ENCODE measurements at regions not wholly inside any gene's neighbourhood (a gene's known extent, or its start where the extent isn't known, plus 50 kb on each side); places are given as distances from the start of the nearest gene placed in this dataset.

DNA sequence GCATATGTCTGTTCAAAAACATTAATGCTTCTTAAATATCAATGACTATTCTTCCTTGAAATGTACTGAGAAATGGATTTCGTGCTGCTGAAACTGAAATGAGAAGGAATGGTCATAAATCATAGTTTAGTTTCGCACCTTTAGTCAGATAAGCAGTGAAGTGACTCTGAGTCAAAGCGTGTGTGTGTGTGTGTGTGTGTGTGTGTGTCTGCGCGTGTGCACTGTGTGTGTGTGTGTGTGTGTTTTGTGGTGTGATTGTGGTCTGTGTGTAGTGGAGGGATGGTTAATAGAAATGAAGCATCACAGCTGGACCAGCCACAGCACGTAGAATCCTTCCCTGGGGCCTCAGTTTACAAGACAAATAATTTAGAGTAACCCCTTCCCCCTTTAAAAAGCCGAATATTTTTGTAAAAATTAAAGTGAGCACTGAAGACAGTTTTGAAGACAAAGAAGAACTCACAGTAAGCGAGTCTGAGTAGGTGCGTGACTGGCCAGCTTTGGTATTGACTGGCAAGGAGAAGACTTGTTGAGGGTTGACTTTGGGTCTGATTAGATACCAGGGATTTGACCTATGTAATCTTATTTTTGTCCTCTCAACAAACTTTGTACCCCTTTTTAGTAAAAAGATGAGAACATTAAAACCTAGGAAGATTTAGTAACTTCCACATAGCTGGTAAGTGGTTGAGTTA, 202.0 kb upstream of the IL12A start:
- Histone ChIP-seq H3K79me2 (ENCODE audit: insufficient read depth, low read length) (peaks cover 98% of the 10 kb centered on the region), H3K4me3 (ENCODE audit: insufficient read depth, low read length) (no peak overlapping the region), H3K36me3 (ENCODE audit: insufficient read depth, low read length) (peaks cover 4% of the 10 kb centered on the region), H3K27ac (ENCODE audit: low read depth, low read length) (peak overlapping the region; percentile 76), H4K20me1 (ENCODE audit: insufficient read depth, low read length) (peaks cover 18% of the 10 kb centered on the region), H3K4me1 (ENCODE audit: insufficient read depth, low read length) (peaks cover 38% of the 10 kb centered on the region), H3K4me2 (ENCODE audit: insufficient read depth, low read length) (peak overlapping the region; percentile 39), H3K27me3 (ENCODE audit: insufficient read depth, low read length) (no peaks in the 10 kb centered on the region), H2AFZ (ENCODE audit: low read length) (no peak overlapping the region), H3K9me3 (ENCODE audit: low read depth, low read length) (no peaks in the 10 kb centered on the region)
- TF ChIP-seq, protein P1, sequence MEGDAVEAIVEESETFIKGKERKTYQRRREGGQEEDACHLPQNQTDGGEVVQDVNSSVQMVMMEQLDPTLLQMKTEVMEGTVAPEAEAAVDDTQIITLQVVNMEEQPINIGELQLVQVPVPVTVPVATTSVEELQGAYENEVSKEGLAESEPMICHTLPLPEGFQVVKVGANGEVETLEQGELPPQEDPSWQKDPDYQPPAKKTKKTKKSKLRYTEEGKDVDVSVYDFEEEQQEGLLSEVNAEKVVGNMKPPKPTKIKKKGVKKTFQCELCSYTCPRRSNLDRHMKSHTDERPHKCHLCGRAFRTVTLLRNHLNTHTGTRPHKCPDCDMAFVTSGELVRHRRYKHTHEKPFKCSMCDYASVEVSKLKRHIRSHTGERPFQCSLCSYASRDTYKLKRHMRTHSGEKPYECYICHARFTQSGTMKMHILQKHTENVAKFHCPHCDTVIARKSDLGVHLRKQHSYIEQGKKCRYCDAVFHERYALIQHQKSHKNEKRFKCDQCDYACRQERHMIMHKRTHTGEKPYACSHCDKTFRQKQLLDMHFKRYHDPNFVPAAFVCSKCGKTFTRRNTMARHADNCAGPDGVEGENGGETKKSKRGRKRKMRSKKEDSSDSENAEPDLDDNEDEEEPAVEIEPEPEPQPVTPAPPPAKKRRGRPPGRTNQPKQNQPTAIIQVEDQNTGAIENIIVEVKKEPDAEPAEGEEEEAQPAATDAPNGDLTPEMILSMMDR (IDR thresholded peaks at IDR 0.05; ENCODE audit: extremely low read depth, low read depth, low read length): no peak
- DNase-seq (ENCODE audit: insufficient read length, low spot score, missing footprints): no peak

DNA sequence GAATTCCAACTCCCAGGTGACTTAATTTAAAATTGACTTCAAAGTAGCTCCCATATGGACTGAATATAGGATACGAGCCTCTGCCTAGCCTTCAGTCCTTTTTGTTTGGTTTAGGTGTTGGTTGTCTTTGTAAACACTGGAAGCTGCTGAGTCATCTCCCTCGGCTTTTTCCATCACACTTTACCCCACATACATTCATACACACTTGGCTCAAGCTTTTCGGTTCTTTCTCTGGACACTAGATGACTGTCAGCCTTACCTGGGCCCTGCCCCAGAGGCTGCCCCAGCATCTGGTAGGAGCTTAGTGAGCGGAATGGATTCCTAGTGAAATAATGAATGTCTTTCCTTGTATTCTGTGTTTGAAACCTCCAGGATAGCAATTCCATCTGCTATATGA, 201.5 kb upstream of the IL12A start:
- peaks cover 98% of the 10 kb centered on the region for H3K79me2 ChIP-seq (ENCODE audit: insufficient read depth, low read length)
- DNase-seq (ENCODE audit: insufficient read length, low spot score, missing footprints): no peak
- H3K4me1 ChIP-seq (ENCODE audit: insufficient read depth, low read length): peaks cover 40% of the 10 kb centered on the region
- H4K20me1 ChIP-seq (ENCODE audit: insufficient read depth, low read length): peaks cover 15% of the 10 kb centered on the region
- TF ChIP-seq, protein P1 (IDR thresholded peaks at IDR 0.05; ENCODE audit: extremely low read depth, low read depth, low read length): no peak
- H2AFZ ChIP-seq (ENCODE audit: low read length): no peak overlapping the region
- no peaks in the 10 kb centered on the region for H3K9me3 ChIP-seq (ENCODE audit: low read depth, low read length)
- peak overlapping the region; percentile 76 for H3K27ac ChIP-seq (ENCODE audit: low read depth, low read length)
- peak overlapping the region; percentile 39 for H3K4me2 ChIP-seq (ENCODE audit: insufficient read depth, low read length)
- H3K27me3 ChIP-seq (ENCODE audit: insufficient read depth, low read length): no peaks in the 10 kb centered on the region
- H3K4me3 ChIP-seq (ENCODE audit: insufficient read depth, low read length): no peak overlapping the region
- peaks cover 4% of the 10 kb centered on the region for H3K36me3 ChIP-seq (ENCODE audit: insufficient read depth, low read length)

DNA sequence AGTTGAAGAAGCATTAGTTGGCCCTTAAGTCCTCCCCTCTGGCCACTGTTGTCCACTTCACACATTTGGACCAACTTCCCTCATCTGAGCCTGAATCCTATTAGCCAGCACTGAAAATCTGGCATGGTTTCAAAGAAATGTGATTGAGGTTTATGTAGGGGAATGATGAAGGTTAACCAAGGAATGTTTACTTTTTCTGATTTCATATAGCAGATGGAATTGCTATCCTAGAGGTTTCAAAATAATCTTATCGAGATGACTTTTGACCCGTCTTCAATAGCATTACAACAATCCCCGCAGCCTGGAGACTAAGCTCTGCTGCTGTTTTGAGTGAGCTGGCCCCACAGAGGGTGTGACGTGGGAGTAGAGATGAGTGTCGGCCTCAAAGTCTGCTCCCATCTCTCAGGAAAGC, 200.8 kb upstream of the IL12A start:
- Histone ChIP-seq H3K9me3 (ENCODE audit: low read depth, low read length) (no peaks in the 10 kb centered on the region), H3K36me3 (ENCODE audit: insufficient read depth, low read length) (peaks cover 4% of the 10 kb centered on the region), H2AFZ (ENCODE audit: low read length) (no peak overlapping the region), H3K27ac (ENCODE audit: low read depth, low read length) (peak overlapping the region; percentile 76), H3K4me2 (ENCODE audit: insufficient read depth, low read length) (peak overlapping the region; percentile 39), H3K4me1 (ENCODE audit: insufficient read depth, low read length) (peaks cover 41% of the 10 kb centered on the region), H3K27me3 (ENCODE audit: insufficient read depth, low read length) (no peaks in the 10 kb centered on the region), H3K4me3 (ENCODE audit: insufficient read depth, low read length) (no peak overlapping the region), H4K20me1 (ENCODE audit: insufficient read depth, low read length) (peaks cover 14% of the 10 kb centered on the region), H3K79me2 (ENCODE audit: insufficient read depth, low read length) (peaks cover 98% of the 10 kb centered on the region)
- TF ChIP-seq, protein P1 (IDR thresholded peaks at IDR 0.05; ENCODE audit: extremely low read depth, low read depth, low read length): no peak
- DNase-seq (ENCODE audit: insufficient read length, low spot score, missing footprints): no peak

DNA sequence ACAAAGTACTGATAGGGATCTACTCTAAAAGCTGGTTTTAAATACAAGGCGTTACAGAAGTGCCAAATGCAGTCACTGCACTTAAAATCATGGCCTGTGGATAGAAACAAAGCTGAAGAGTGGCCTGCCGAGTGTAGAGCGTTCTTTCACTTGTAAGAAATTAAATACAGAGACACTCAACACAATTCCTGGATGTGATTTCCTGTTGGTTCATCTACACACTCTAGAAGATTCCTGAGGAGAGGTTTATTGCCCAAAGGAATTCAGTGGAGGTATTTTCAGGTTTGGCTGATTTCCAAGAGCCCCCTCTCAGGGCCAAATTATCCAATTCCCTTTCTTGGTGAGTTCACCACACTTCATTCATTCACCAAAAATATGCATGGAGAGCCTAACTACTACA, 200.3 kb upstream of the IL12A start:
- DNase-seq (ENCODE audit: insufficient read length, low spot score, missing footprints): no peak
- peak overlapping the region; percentile 76 for H3K27ac ChIP-seq (ENCODE audit: low read depth, low read length)
- H3K9me3 ChIP-seq (ENCODE audit: low read depth, low read length): no peaks in the 10 kb centered on the region
- peak overlapping the region; percentile 39 for H3K4me2 ChIP-seq (ENCODE audit: insufficient read depth, low read length)
- H3K79me2 ChIP-seq (ENCODE audit: insufficient read depth, low read length): peaks cover 98% of the 10 kb centered on the region
- TF ChIP-seq, protein P1 (IDR thresholded peaks at IDR 0.05; ENCODE audit: extremely low read depth, low read depth, low read length): no peak
- no peak overlapping the region for H2AFZ ChIP-seq (ENCODE audit: low read length)
- H4K20me1 ChIP-seq (ENCODE audit: insufficient read depth, low read length): peaks cover 13% of the 10 kb centered on the region
- peaks cover 41% of the 10 kb centered on the region for H3K4me1 ChIP-seq (ENCODE audit: insufficient read depth, low read length)
- H3K4me3 ChIP-seq (ENCODE audit: insufficient read depth, low read length): no peak overlapping the region
- peaks cover 4% of the 10 kb centered on the region for H3K36me3 ChIP-seq (ENCODE audit: insufficient read depth, low read length)
- no peaks in the 10 kb centered on the region for H3K27me3 ChIP-seq (ENCODE audit: insufficient read depth, low read length)

All from osteoblast (primary cell).